HFFc6 (cell line): ENCODE measurements at regions not wholly inside any gene's neighbourhood (a gene's known extent, or its start where the extent isn't known, plus 50 kb on each side); places are given as distances from the start of the nearest gene placed in this dataset.

Experiments
- DNase-seq: peaks from one replicate; pipeline ENCODE4 v3.0.0-alpha.2; 2018
- H3K27ac Mint-ChIP-seq: 2 replicates; pipeline ENCODE4 v1.8.0; 2020; ENCODE audit warnings: mild to moderate bottlenecking, mixed read lengths
- H3K27me3 Mint-ChIP-seq: 2 replicates; pipeline ENCODE4 v1.8.0; 2021; ENCODE audit warnings: mild to moderate bottlenecking, moderate library complexity, mixed read lengths; ENCODE audit not compliant: insufficient read depth
- H3K36me3 Mint-ChIP-seq: 2 replicates; pipeline ENCODE4 v1.8.0; 2021; ENCODE audit warnings: low read depth, mixed read lengths
- H3K4me1 Mint-ChIP-seq: 2 replicates; pipeline ENCODE4 v1.8.0; 2020; ENCODE audit warnings: low read depth, mixed read lengths
- H3K4me3 Mint-ChIP-seq: 2 replicates; pipeline ENCODE4 v1.8.0; 2020; ENCODE audit warnings: mild to moderate bottlenecking, moderate library complexity, mixed read lengths
- H3K9me3 Mint-ChIP-seq: 2 replicates; pipeline ENCODE4 v1.8.0; 2020; ENCODE audit warnings: mild to moderate bottlenecking, mixed read lengths
- TF ChIP-seq, protein P1 (sequence below): fragments of 200-600 bp; sonication (generic); IDR thresholded peaks from 2 replicates; pipeline ENCODE4 v1.5.0; 2021; ENCODE audit warnings: antibody characterized with exemption, mild to moderate bottlenecking

DNA sequence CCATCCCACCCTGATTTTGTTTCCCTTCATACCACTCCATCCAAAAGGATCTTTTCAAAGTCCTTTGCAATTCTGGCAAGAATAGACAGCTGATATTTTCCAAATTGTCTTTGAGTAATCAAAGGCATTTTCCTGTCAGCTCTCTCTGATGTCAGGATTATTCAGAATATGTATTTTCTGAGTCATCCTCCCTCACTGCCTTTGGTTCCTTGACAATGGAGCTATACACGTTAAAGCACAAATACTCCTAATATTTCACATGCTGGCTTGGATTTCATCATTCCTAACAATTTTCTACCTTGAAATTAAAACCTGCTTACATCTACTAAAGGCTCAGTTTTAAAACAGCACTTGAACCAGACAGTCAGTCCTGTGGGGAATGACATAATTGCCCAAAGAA lies 379.4 kb downstream of the GADD45G start:
- no peak overlapping the region for H3K27ac Mint-ChIP-seq
- H3K4me1 Mint-ChIP-seq: no peaks in the 10 kb centered on the region
- H3K27me3 Mint-ChIP-seq: no peaks in the 10 kb centered on the region; the same call in 1 of the 2 replicates
- H3K36me3 Mint-ChIP-seq: peaks cover 10% of the 10 kb centered on the region
- H3K4me3 Mint-ChIP-seq: no peak overlapping the region
- H3K9me3 Mint-ChIP-seq: peaks cover 56% of the 10 kb centered on the region
- DNase-seq: no peak
- TF ChIP-seq, protein P1, sequence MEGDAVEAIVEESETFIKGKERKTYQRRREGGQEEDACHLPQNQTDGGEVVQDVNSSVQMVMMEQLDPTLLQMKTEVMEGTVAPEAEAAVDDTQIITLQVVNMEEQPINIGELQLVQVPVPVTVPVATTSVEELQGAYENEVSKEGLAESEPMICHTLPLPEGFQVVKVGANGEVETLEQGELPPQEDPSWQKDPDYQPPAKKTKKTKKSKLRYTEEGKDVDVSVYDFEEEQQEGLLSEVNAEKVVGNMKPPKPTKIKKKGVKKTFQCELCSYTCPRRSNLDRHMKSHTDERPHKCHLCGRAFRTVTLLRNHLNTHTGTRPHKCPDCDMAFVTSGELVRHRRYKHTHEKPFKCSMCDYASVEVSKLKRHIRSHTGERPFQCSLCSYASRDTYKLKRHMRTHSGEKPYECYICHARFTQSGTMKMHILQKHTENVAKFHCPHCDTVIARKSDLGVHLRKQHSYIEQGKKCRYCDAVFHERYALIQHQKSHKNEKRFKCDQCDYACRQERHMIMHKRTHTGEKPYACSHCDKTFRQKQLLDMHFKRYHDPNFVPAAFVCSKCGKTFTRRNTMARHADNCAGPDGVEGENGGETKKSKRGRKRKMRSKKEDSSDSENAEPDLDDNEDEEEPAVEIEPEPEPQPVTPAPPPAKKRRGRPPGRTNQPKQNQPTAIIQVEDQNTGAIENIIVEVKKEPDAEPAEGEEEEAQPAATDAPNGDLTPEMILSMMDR: no peak

DNA sequence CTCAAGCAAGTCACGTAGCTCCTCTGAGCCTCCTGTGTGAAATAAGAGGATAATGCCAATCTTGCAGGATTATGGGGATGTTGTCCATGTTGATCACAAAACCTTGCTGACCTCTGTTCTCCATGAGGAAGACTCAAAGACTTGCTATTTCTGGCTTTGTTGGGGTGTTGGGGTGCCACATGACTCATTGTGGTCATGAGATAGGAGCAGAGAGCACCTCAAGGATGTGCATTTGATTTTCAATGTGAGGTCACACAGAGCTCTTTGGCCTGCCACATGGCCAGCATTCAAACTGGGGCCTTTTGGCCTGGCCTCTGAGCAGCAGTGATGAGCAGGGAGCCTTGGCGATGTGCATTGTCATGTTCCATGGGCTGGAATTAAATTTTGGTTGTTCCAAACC lies 380.3 kb downstream of the GADD45G start:
- H3K9me3 Mint-ChIP-seq: peaks cover 51% of the 10 kb centered on the region
- no peak for DNase-seq
- H3K36me3 Mint-ChIP-seq: peaks cover 10% of the 10 kb centered on the region
- H3K4me3 Mint-ChIP-seq: no peak overlapping the region
- TF ChIP-seq, protein P1: no peak
- H3K4me1 Mint-ChIP-seq: no peaks in the 10 kb centered on the region
- H3K27me3 Mint-ChIP-seq: no peaks in the 10 kb centered on the region; the same call in 1 of the 2 replicates
- no peak overlapping the region for H3K27ac Mint-ChIP-seq

DNA sequence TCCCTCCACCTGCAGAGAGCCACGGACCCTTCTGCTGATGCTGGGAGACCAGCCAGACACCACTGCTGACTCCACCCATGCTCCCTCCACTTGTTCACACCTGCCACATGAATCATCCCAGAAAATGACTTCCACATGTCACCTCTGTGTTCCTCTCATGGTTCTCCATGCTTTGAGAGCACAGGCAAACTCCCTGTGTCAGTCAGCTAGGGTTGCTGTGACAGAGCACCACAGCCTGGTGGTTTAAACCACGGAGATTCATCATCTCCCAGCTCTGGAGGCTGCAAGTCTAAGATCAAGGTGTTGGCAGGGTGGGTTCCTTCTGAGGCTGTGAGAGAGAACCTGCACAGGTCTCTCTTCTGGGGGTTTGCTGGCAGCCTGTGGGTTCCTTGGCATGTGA lies 381.4 kb downstream of the GADD45G start:
- DNase-seq: no peak
- Mint-ChIP-seq H3K36me3 (peaks cover 10% of the 10 kb centered on the region), H3K9me3 (peaks cover 44% of the 10 kb centered on the region), H3K27ac (no peak overlapping the region), H3K4me3 (no peak overlapping the region), H3K4me1 (no peaks in the 10 kb centered on the region), H3K27me3 (no peaks in the 10 kb centered on the region; the same call in 1 of the 2 replicates)
- TF ChIP-seq, protein P1: no peak

DNA sequence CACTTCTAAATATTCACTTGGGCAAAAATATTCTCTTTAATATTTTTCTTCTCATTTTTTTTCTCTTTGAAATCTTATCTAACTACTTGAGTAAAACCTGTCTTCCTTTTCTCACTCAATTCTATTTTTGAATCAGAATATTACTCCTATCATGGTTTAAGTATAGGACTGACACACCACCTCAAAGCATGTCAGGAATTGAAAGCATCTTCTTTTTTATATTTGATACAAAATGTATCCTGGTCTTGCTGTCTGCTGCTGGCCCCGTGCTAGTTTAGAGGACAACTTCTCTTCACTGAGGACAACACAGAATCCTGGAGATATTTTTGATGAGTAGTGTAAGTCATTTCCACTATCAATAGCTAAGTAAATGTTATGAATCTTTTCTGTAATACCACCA lies 383.6 kb downstream of the GADD45G start:
- H3K36me3 Mint-ChIP-seq: peaks cover 5% of the 10 kb centered on the region; the same call in 1 of the 2 replicates
- H3K27me3 Mint-ChIP-seq: no peaks in the 10 kb centered on the region; the same call in 1 of the 2 replicates
- H3K9me3 Mint-ChIP-seq: peaks cover 32% of the 10 kb centered on the region
- H3K4me3 Mint-ChIP-seq: no peak overlapping the region
- no peak for DNase-seq
- H3K4me1 Mint-ChIP-seq: no peaks in the 10 kb centered on the region
- TF ChIP-seq, protein P1: no peak
- H3K27ac Mint-ChIP-seq: no peak overlapping the region

DNA sequence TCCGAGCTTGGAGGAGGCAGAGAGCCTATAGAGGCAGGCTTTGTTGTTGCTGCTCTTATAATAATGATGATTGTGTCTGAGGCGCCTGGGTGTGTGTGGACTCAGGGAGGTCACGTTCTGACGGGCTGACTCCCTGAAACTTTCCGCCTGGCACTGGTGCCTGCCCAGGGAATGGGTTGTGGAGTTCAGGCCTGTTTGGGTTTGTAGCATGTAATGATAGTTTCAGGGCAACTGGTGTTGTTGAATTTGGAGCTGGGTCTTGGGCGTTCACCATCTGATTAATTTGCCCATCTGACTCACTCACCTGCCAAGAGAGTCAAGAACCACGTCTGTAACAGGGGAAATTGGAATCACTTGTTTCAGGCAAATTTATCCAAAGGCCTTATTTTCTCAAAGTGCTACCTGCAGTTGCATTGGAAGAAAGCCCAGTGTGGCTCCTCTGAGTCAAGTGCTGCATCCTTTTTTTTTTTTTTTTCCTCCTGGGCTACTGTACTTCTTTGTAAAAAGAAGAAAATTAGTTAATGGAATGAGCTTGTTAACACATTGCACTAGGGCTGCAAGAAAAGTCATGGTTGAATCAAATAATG lies 386.5 kb downstream of the GADD45G start:
- peaks cover 9% of the 10 kb centered on the region; the same call in 1 of the 2 replicates for H3K36me3 Mint-ChIP-seq
- no peak for DNase-seq
- no peak overlapping the region for H3K4me3 Mint-ChIP-seq
- H3K27ac Mint-ChIP-seq: no peak overlapping the region
- TF ChIP-seq, protein P1: no peak
- H3K4me1 Mint-ChIP-seq: no peaks in the 10 kb centered on the region
- no peaks in the 10 kb centered on the region for H3K27me3 Mint-ChIP-seq
- peaks cover 22% of the 10 kb centered on the region for H3K9me3 Mint-ChIP-seq
